ENCODE measurements at regions not wholly inside any gene's neighbourhood (a gene's known extent, or its start where the extent isn't known, plus 50 kb on each side); places are given as distances from the start of the nearest gene placed in this dataset.

GRCh38 chr15:92283813-92284212 lies 109.9 kb upstream of the ST8SIA2 start:
- no TSS peak for BruUV-seq (replicated peaks)
- Histone ChIP-seq H3K4me2 (ENCODE audit: control insufficient read depth, insufficient read depth) (no peak overlapping the region), H3K4me3 (no peak overlapping the region), H3K27ac (ENCODE audit: control insufficient read depth, insufficient read depth) (no peak overlapping the region), H3K27me3 (replicated peaks in 1 of 2; ENCODE audit: control insufficient read depth in 2 of 2, insufficient read depth in 2 of 2, low read length in 1 of 2) (peaks cover 0 to 2% of the 10 kb centered on the region in 2 experiments; a peak in 2 of 4 replicates), H3K79me2 (ENCODE audit: control insufficient read depth, insufficient read depth, low read length) (no peaks in the 10 kb centered on the region), H2AFZ (ENCODE audit: control insufficient read depth, low read depth, low read length) (no peak overlapping the region), H3K9ac (ENCODE audit: control insufficient read depth, insufficient read depth, low read length) (no peak overlapping the region), H4K20me1 (ENCODE audit: control insufficient read depth, insufficient read depth) (no peaks in the 10 kb centered on the region), H3K4me1 (ENCODE audit: control insufficient read depth, insufficient read depth, low read length) (no peaks in the 10 kb centered on the region; the same call in 1 of the 2 replicates), H3K9me3 (replicated peaks; ENCODE audit: control insufficient read depth, insufficient read depth, low read length) (no peaks in the 10 kb centered on the region), H3K36me3 (ENCODE audit: control insufficient read depth in 2 of 2, insufficient read depth in 2 of 2, low read length in 1 of 2) (no peaks in the 10 kb centered on the region)
- RAD21 ChIA-PET (ENCODE audit: unreplicated experiment): no interaction called here
- TF ChIP-seq CBX5 (IDR thresholded peaks at IDR 0.05; ENCODE audit: low read depth): no peak
- no peak for TF ChIP-seq SMARCA5 (IDR thresholded peaks at IDR 0.05)
- TF ChIP-seq FOXK2 (IDR thresholded peaks at IDR 0.05): no peak
- no peak for TF ChIP-seq DPF2 (IDR thresholded peaks at IDR 0.05)
- TF ChIP-seq ZNF217 (IDR thresholded peaks at IDR 0.05): no peak
- no peak for TF ChIP-seq ZBED1 (IDR thresholded peaks at IDR 0.05; ENCODE audit: borderline replicate concordance)
- TF ChIP-seq PAX5 (IDR thresholded peaks at IDR 0.05; ENCODE audit: borderline replicate concordance, low read depth, low read length): no peak
- POLR2A ChIA-PET: no interaction called here
- SMC1A ChIA-PET (ENCODE audit: uncharacterized antibody, unreplicated experiment): no interaction called here
- no peak for ATAC-seq
- CTCF ChIA-PET: no interaction called here
- no peak for FAIRE-seq
- in situ Hi-C loops (cut with MboI): no loop called here
- no peak for DNase-seq (ENCODE audit: low read depth, low spot score)
- intact Hi-C loops (cut with micrococcal nuclease; ENCODE audit: unreplicated experiment): no loop called here
- WGBS (ENCODE audit: insufficient coverage, insufficient replicate concordance, low lambda C conversion rate, missing lambda C conversion rate): 28% methylated on average over 2 of the region's 2 CpGs

GRCh38 chr15:92288755-92289154 lies 104.9 kb upstream of the ST8SIA2 start:
- CTCF ChIA-PET: no interaction called here
- FAIRE-seq (no peak), DNase-seq (ENCODE audit: low read depth, low spot score) (peak; percentile 2), ATAC-seq (peak; percentile 67)
- Histone ChIP-seq H3K9ac (ENCODE audit: control insufficient read depth, insufficient read depth, low read length) (no peak overlapping the region), H2AFZ (ENCODE audit: control insufficient read depth, low read depth, low read length) (peak overlapping the region; percentile 46), H3K27ac (ENCODE audit: control insufficient read depth, insufficient read depth) (no peak overlapping the region), H3K79me2 (ENCODE audit: control insufficient read depth, insufficient read depth, low read length) (no peaks in the 10 kb centered on the region), H3K27me3 (replicated peaks in 1 of 2; ENCODE audit: control insufficient read depth in 2 of 2, insufficient read depth in 2 of 2, low read length in 1 of 2) (no peaks in the 10 kb centered on the region), H3K4me2 (ENCODE audit: control insufficient read depth, insufficient read depth) (peak overlapping the region; percentile 41; the same call in 1 of the 2 replicates), H3K4me3 (no peak overlapping the region), H3K36me3 (ENCODE audit: control insufficient read depth in 2 of 2, insufficient read depth in 2 of 2, low read length in 1 of 2) (no peaks in the 10 kb centered on the region), H3K4me1 (ENCODE audit: control insufficient read depth, insufficient read depth, low read length) (peaks cover 4% of the 10 kb centered on the region; the same call in 1 of the 2 replicates), H4K20me1 (ENCODE audit: control insufficient read depth, insufficient read depth) (no peaks in the 10 kb centered on the region), H3K9me3 (replicated peaks; ENCODE audit: control insufficient read depth, insufficient read depth, low read length) (no peaks in the 10 kb centered on the region)
- POLR2A ChIA-PET: interaction anchor here (1.2 kb wide), 1 partner anchor 9 kb away, joined by 3 read pairs; no protein-coding TSS in a partner anchor
- SMC1A ChIA-PET (ENCODE audit: uncharacterized antibody, unreplicated experiment): no interaction called here
- 27% methylated on average over 2 of the region's 2 CpGs for WGBS (ENCODE audit: insufficient coverage, insufficient replicate concordance, low lambda C conversion rate, missing lambda C conversion rate)
- in situ Hi-C loops (cut with MboI) (no loop called here), intact Hi-C loops (cut with micrococcal nuclease; ENCODE audit: unreplicated experiment) (no loop called here)
- BruUV-seq (replicated peaks): no TSS peak
- TF ChIP-seq ZNF622 (IDR thresholded peaks at IDR 0.05) (no peak), WRNIP1 (IDR thresholded peaks at IDR 0.05; ENCODE audit: borderline replicate concordance, low read depth, low read length) (no peak), NBN (IDR thresholded peaks at IDR 0.05) (no peak), SP1 (IDR thresholded peaks at IDR 0.05; ENCODE audit: low read depth, low read length) (no peak), NR2F1 (conservative IDR thresholded peaks at IDR 0.05) (no peak), FOXK2 (IDR thresholded peaks at IDR 0.05) (no peak), BCL11A (IDR thresholded peaks at IDR 0.05; ENCODE audit: low read depth, low read length) (no peak), CREB1 (IDR thresholded peaks at IDR 0.05; ENCODE audit: low read depth) (no peak), SREBF2 (IDR thresholded peaks at IDR 0.05; ENCODE audit: low read length) (no peak), RAD51 (IDR thresholded peaks at IDR 0.05) (no peak), HDAC6 (IDR thresholded peaks at IDR 0.05; ENCODE audit: unreplicated experiment) (no peak), STAT1 (conservative IDR thresholded peaks at IDR 0.05) (no peak), IKZF1 (conservative IDR thresholded peaks at IDR 0.05) (no peak), HSF1 (IDR thresholded peaks at IDR 0.05; ENCODE audit: low read depth, low read length) (no peak), TBL1XR1 (IDR thresholded peaks at IDR 0.05; ENCODE audit: low read depth, low read length) (no peak), PBX3 (IDR thresholded peaks at IDR 0.05; ENCODE audit: insufficient replicate concordance, low read depth, low read length) (no peak)
- RAD21 ChIA-PET (ENCODE audit: unreplicated experiment): no interaction called here
